CD14-positive monocyte (primary cell): ENCODE measurements at regions not wholly inside any gene's neighbourhood (a gene's known extent, or its start where the extent isn't known, plus 50 kb on each side); places are given as distances from the start of the nearest gene placed in this dataset.

Experiments used
- DNase-seq, 3 donors: peaks; one replicate each; pipeline ENCODE4 v3.0.0-alpha.2; 2011 to 2022
- H2AFZ ChIP-seq: 2 replicates; pipeline ENCODE4 v1.6.0; 2012; ENCODE audit warnings: mild to moderate bottlenecking, low read depth, low read length, inconsistent platforms; ENCODE audit not compliant: insufficient read depth, poor library complexity, severe bottlenecking
- H3K27ac ChIP-seq, 2 donors: 1 replicate in 1 of 2; 2 replicates in 1 of 2; pipeline ENCODE4 v1.5.1; 2012 to 2013; ENCODE audit warnings: low read length in 2 of 2, control low read depth in 1 of 2, inconsistent platforms in 1 of 2, low read depth in 1 of 2, mild to moderate bottlenecking in 1 of 2
- H3K27me3 ChIP-seq, 2 donors: one replicate each; pipeline versions ENCODE4 v1.6.0 to v1.6.1; 2011 to 2013; ENCODE audit warnings: low read length in 2 of 2; ENCODE audit not compliant: control insufficient read depth in 2 of 2, insufficient read depth in 2 of 2
- H3K36me3 ChIP-seq, 2 donors: replicated peaks in 1 of 2; 1 replicate in 1 of 2; 2 replicates in 1 of 2; pipeline versions ENCODE4 v1.5.1 to v1.6.1; 2012 to 2013; ENCODE audit warnings: low read length in 2 of 2, control low read depth in 1 of 2, inconsistent platforms in 1 of 2, mild to moderate bottlenecking in 1 of 2; ENCODE audit not compliant: insufficient read depth in 2 of 2, control insufficient read depth in 1 of 2
- H3K4me1 ChIP-seq, 2 donors: 1 replicate in 1 of 2; 2 replicates in 1 of 2; pipeline versions ENCODE4 v1.5.1 to v1.6.1; 2012 to 2013; ENCODE audit warnings: low read length in 2 of 2, control low read depth in 1 of 2, inconsistent platforms in 1 of 2, mild to moderate bottlenecking in 1 of 2, moderate library complexity in 1 of 2; ENCODE audit not compliant: insufficient read depth in 2 of 2, control insufficient read depth in 1 of 2
- H3K4me2 ChIP-seq: replicated peaks from 2 replicates; pipeline ENCODE3; 2012; ENCODE audit warnings: low read length, moderate library complexity, mild to moderate bottlenecking; ENCODE audit not compliant: poor library complexity, severe bottlenecking; ENCODE audit errors: extremely low read depth
- H3K4me3 ChIP-seq, 3 experiments: fragments of 200-600 bp in 1 of 3; sonication (generic) in 1 of 3; replicated peaks in 1 of 3; 1 replicate in 2 of 3; 2 replicates in 1 of 3; pipeline ENCODE4 v1.5.1; 2011 to 2013; ENCODE audit warnings: low read length in 3 of 3, mild to moderate bottlenecking in 3 of 3, control low read depth in 2 of 3, low read depth in 2 of 3, inconsistent platforms in 1 of 3, moderate library complexity in 1 of 3
- H3K79me2 ChIP-seq: 2 replicates; pipeline ENCODE4 v1.6.0; 2012; ENCODE audit warnings: mild to moderate bottlenecking, control low read depth, inconsistent platforms, low read length, moderate library complexity; ENCODE audit not compliant: insufficient read depth
- H3K9ac ChIP-seq: 2 replicates; pipeline ENCODE4 v1.6.0; 2017; ENCODE audit warnings: low read length, mild to moderate bottlenecking; ENCODE audit not compliant: insufficient read depth, poor library complexity, severe bottlenecking
- H3K9me3 ChIP-seq, 2 donors: replicated peaks in 1 of 2; 1 replicate in 1 of 2; 2 replicates in 1 of 2; pipeline versions ENCODE4 v1.5.1 to v1.6.1; 2012 to 2013; ENCODE audit warnings: low read length in 2 of 2, control low read depth in 1 of 2; ENCODE audit not compliant: control insufficient read depth in 1 of 2, insufficient read depth in 1 of 2
- H4K20me1 ChIP-seq: 2 replicates; pipeline ENCODE4 v1.6.0; 2012; ENCODE audit warnings: mild to moderate bottlenecking, low read length, control low read depth, moderate library complexity; ENCODE audit not compliant: insufficient read depth
- H3K27ac Mint-ChIP-seq, 7 donors: one replicate each; pipeline ENCODE4 v1.8.0; 2020; ENCODE audit warnings: mild to moderate bottlenecking in 7 of 7, mixed read lengths in 7 of 7, moderate library complexity in 6 of 7, inconsistent platforms in 2 of 7
- H3K27me3 Mint-ChIP-seq, 3 donors: one replicate each; pipeline ENCODE4 v1.8.0; 2021 to 2022; ENCODE audit warnings: low read depth in 3 of 3, mild to moderate bottlenecking in 3 of 3, mixed read lengths in 3 of 3, moderate library complexity in 3 of 3, inconsistent platforms in 1 of 3
- H3K36me3 Mint-ChIP-seq, 2 donors: one replicate each; pipeline ENCODE4 v1.8.0; 2020; ENCODE audit warnings: mixed read lengths in 2 of 2, inconsistent platforms in 1 of 2, mild to moderate bottlenecking in 1 of 2
- H3K4me1 Mint-ChIP-seq: one replicate; pipeline ENCODE4 v1.8.0; 2020; ENCODE audit warnings: mild to moderate bottlenecking, mixed read lengths
- H3K4me3 Mint-ChIP-seq, 2 donors: one replicate each; pipeline ENCODE4 v1.8.0; 2020; ENCODE audit warnings: mild to moderate bottlenecking in 2 of 2, mixed read lengths in 2 of 2, moderate library complexity in 1 of 2
- H3K9me3 Mint-ChIP-seq, 7 donors: one replicate each; pipeline ENCODE4 v1.8.0; 2020 to 2022; ENCODE audit warnings: mixed read lengths in 7 of 7, mild to moderate bottlenecking in 6 of 7, moderate library complexity in 6 of 7, inconsistent platforms in 2 of 7
- CTCF ChIP-seq: fragments of 200-600 bp; IDR thresholded peaks from one replicate; pipeline ENCODE4 v1.8.0; 2022; ENCODE audit warnings: antibody characterized with exemption, mild to moderate bottlenecking
- WGBS: methylation state at CpG from one replicate; pipeline ENCODE4 v1.1.5; 2013; ENCODE audit warnings: missing lambda C conversion rate; ENCODE audit not compliant: insufficient coverage; 5-methylcytosine and 5-hydroxymethylcytosine counted together
- intact Hi-C, 2 donors: fragments of 100-400 bp; cut with micrococcal nuclease; formaldehyde crosslinking; loops; one replicate each; pipeline versions ENCODE4 v1.15.0 to v1.15.1; 2023

GRCh38 chr2:150339951-150340350 lies 147.5 kb downstream of the RND3 start:
- H4K20me1 ChIP-seq = no peaks in the 10 kb centered on the region

DNA sequence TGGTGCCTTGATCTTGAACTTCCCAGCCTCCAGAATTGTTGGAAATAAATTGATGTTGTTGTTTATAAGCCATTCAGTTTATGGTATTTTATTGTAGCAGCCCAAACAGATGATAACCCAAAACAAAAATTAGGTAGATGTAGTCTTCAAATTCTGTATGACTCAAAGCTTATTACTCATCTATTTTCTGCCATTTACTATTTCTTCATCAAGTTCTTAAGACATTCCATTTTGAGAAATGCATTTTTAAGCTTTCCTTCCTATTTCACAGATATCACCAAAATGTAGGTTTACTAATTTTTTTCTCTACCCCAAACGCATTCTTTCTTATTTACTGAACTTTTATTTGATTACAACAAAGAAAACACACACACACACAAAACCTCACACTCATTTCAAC lies 148.2 kb downstream of the RND3 start:
- no peak overlapping the region for H3K4me3 Mint-ChIP-seq
- no peaks in the 10 kb centered on the region for H3K4me1 ChIP-seq
- peaks cover 0 to 2% (median 0%) of the 10 kb centered on the region in 3 donors for H3K27me3 Mint-ChIP-seq
- no peaks in the 10 kb centered on the region for H3K79me2 ChIP-seq
- no peak for TF ChIP-seq CTCF
- H3K4me1 Mint-ChIP-seq = no peaks in the 10 kb centered on the region
- H3K36me3 Mint-ChIP-seq = no peaks in the 10 kb centered on the region
- no peaks in the 10 kb centered on the region for H3K27me3 ChIP-seq
- no peak overlapping the region for H3K27ac ChIP-seq
- no peak overlapping the region for H2AFZ ChIP-seq
- intact Hi-C loops = no loop called here
- DNase-seq = no peak
- WGBS = no CpG with 5 or more reads among the region's 1 CpG
- H3K27ac Mint-ChIP-seq = no peak overlapping the region
- no peak overlapping the region for H3K4me2 ChIP-seq
- no peak overlapping the region for H3K4me3 ChIP-seq
- no peaks in the 10 kb centered on the region for H4K20me1 ChIP-seq
- no peaks in the 10 kb centered on the region for H3K36me3 ChIP-seq
- peaks cover 0 to 7% (median 3%) of the 10 kb centered on the region in 7 donors for H3K9me3 Mint-ChIP-seq
- H3K9me3 ChIP-seq = peaks cover 0 to 2% of the 10 kb centered on the region in 2 donors
- H3K9ac ChIP-seq = no peak overlapping the region

More at GRCh38 chr2:150339951-150340350, 147.5 kb downstream of the RND3 start:
- Histone ChIP-seq H3K27ac (no peak overlapping the region), H3K36me3 (no peaks in the 10 kb centered on the region), H3K9ac (no peak overlapping the region), H3K79me2 (no peaks in the 10 kb centered on the region), H3K4me3 (no peak overlapping the region), H3K27me3 (no peaks in the 10 kb centered on the region), H3K9me3 (peaks cover 0 to 6% of the 10 kb centered on the region in 2 donors), H3K4me1 (no peaks in the 10 kb centered on the region), H3K4me2 (no peak overlapping the region), H2AFZ (no peak overlapping the region)
- no CpG with 5 or more reads among the region's 3 CpGs for WGBS
- H3K36me3 Mint-ChIP-seq = no peaks in the 10 kb centered on the region
- H3K4me3 Mint-ChIP-seq = no peak overlapping the region
- peaks cover 0 to 9% (median 3%) of the 10 kb centered on the region in 7 donors for H3K9me3 Mint-ChIP-seq
- intact Hi-C loops = no loop called here
- no peak for TF ChIP-seq CTCF
- no peak overlapping the region for H3K27ac Mint-ChIP-seq
- no peaks in the 10 kb centered on the region for H3K4me1 Mint-ChIP-seq
- no peak for DNase-seq
- peaks cover 0 to 2% (median 0%) of the 10 kb centered on the region in 3 donors for H3K27me3 Mint-ChIP-seq
